Panc1 (cell line): ENCODE measurements at regions not wholly inside any gene's neighbourhood (a gene's known extent, or its start where the extent isn't known, plus 50 kb on each side); places are given as distances from the start of the nearest gene placed in this dataset.

Experiments used
- ATAC-seq: fragments of 200-7000 bp; cut with Tn5 transposase; 2 replicates; pipeline ENCODE4 v1.9.1; 2020; ENCODE audit warnings: mild to moderate bottlenecking, moderate library complexity
- BruUV-seq: library from RNA; stranded (reverse); fragments of 400-500 nt; replicated peaks from 2 replicates; lab custom pipeline; 2021; lab: Mats Ljungman, UMichigan
- CTCF ChIA-PET: fragments of 300-600 bp; sonication (Branson Sonifier 250); formaldehyde crosslinking; loops from one replicate; lab custom pipeline; 2022; ENCODE audit warnings: antibody characterized with exemption; lab: Charles Lee
- POLR2A ChIA-PET: fragments of 300-600 bp; sonication (Branson Sonifier 250); formaldehyde crosslinking; loops from one replicate; lab custom pipeline; 2022; ENCODE audit warnings: antibody characterized with exemption; lab: Charles Lee
- DNase-seq: peaks from one replicate; pipeline ENCODE4 v3.0.0-alpha.2; 2010; ENCODE audit warnings: low read depth, low spot score
- H3K27ac ChIP-seq: 2 replicates; pipeline ENCODE4 v1.5.1; 2011; ENCODE audit warnings: mild to moderate bottlenecking, low read length, inconsistent platforms
- H3K27me3 ChIP-seq: fragments of 200-500 bp; sonication (Bioruptor generic); 2 replicates; pipeline ENCODE4 v1.6.0; 2014; ENCODE audit warnings: low read length, inconsistent platforms; ENCODE audit not compliant: control insufficient read depth, insufficient read depth
- H3K36me3 ChIP-seq: fragments of 200-500 bp; sonication (Bioruptor generic); 2 replicates; pipeline ENCODE4 v1.5.1; 2014; ENCODE audit warnings: inconsistent platforms, mild to moderate bottlenecking, low read length, moderate library complexity; ENCODE audit not compliant: control insufficient read depth, insufficient read depth
- H3K4me1 ChIP-seq: 2 replicates; pipeline ENCODE4 v1.5.1; 2011; ENCODE audit warnings: inconsistent platforms, mild to moderate bottlenecking, low read length, moderate library complexity; ENCODE audit not compliant: control insufficient read depth, insufficient read depth
- H3K4me3 ChIP-seq, 2 experiments: 2 replicates each; pipeline ENCODE4 v1.5.1; 2011 to 2012; ENCODE audit warnings: low read depth in 2 of 2, low read length in 2 of 2, mild to moderate bottlenecking in 2 of 2, inconsistent platforms in 1 of 2, moderate library complexity in 1 of 2
- H3K9me3 ChIP-seq: fragments of 200-500 bp; sonication (Bioruptor generic); 2 replicates; pipeline ENCODE4 v1.5.1; 2014; ENCODE audit warnings: low read depth, mild to moderate bottlenecking, inconsistent platforms, low read length, moderate library complexity; ENCODE audit not compliant: control insufficient read depth, insufficient read depth
- CTCF ChIP-seq: fragments of 450-650 bp; IDR thresholded peaks from 2 replicates; pipeline ENCODE4 v1.5.1; 2017; ENCODE audit warnings: mild to moderate bottlenecking
- POLR2AphosphoS5 ChIP-seq: IDR thresholded peaks from 2 replicates; pipeline ENCODE4 v1.6.1; 2012; ENCODE audit warnings: mild to moderate bottlenecking, low read depth, low read length, moderate library complexity
- REST ChIP-seq, 2 experiments: IDR thresholded peaks; 2 replicates each; pipeline ENCODE4 v1.6.1; 2011 to 2012; ENCODE audit warnings: low read depth in 2 of 2, control low read depth in 1 of 2, low read length in 1 of 2, mild to moderate bottlenecking in 1 of 2, moderate library complexity in 1 of 2; ENCODE audit not compliant: insufficient read depth in 1 of 2
- SIN3A ChIP-seq: IDR thresholded peaks from 2 replicates; pipeline ENCODE4 v1.6.1; 2012; ENCODE audit warnings: low read depth, mild to moderate bottlenecking, low read length, moderate library complexity, borderline replicate concordance; ENCODE audit not compliant: insufficient read depth
- TCF7L2 ChIP-seq: IDR thresholded peaks from 2 replicates; pipeline ENCODE4 v1.6.1; 2011; ENCODE audit warnings: mild to moderate bottlenecking, low read depth, low read length, inconsistent platforms
- in situ Hi-C: cut with HindIII; loops from 2 replicates; pipeline ENCODE4 v1.10.0; 2016; ENCODE audit warnings: low sequenced_read_pairs, low pct_unique_long_range_greater_than_20kb
- intact Hi-C: fragments of 100-400 bp; cut with micrococcal nuclease; formaldehyde crosslinking; loops from one replicate; pipeline ENCODE4 v1.10.0; 2022; ENCODE audit not compliant: unreplicated experiment

GRCh38 chr19:5288347-5288739, 52.3 kb downstream of the PTPRS start:
- in situ Hi-C loops (no loop called here), intact Hi-C loops (no loop called here)
- H3K4me1 ChIP-seq, result no peaks in the 10 kb centered on the region
- H3K9me3 ChIP-seq, result no peaks in the 10 kb centered on the region
- H3K4me3 ChIP-seq, result no peak overlapping the region
- no peaks in the 10 kb centered on the region for H3K36me3 ChIP-seq
- ChIA-PET POLR2A (no interaction called here), CTCF (no interaction called here)
- no peak overlapping the region for H3K27ac ChIP-seq
- no peaks in the 10 kb centered on the region for H3K27me3 ChIP-seq
- DNase-seq (no peak), ATAC-seq (no peak)
- no TSS peak for BruUV-seq
- TF ChIP-seq SIN3A (no peak), POLR2AphosphoS5 (no peak), TCF7L2 (no peak), REST (IDR thresholded peaks at IDR 0.05; ENCODE audit: insufficient read depth in 1 of 2, low read depth in 2 of 2, low read length in 1 of 2) (no peak), CTCF (no peak)

GRCh38 chr19:5287066-5287465, 53.5 kb downstream of the PTPRS start:
- no peak for ATAC-seq
- TF ChIP-seq POLR2AphosphoS5 (no peak), TCF7L2 (no peak), REST (IDR thresholded peaks at IDR 0.05; ENCODE audit: insufficient read depth in 1 of 2, low read depth in 2 of 2, low read length in 1 of 2) (no peak), CTCF (no peak), SIN3A (no peak)
- H3K4me1 ChIP-seq, result no peaks in the 10 kb centered on the region
- ChIA-PET CTCF (no interaction called here), POLR2A (no interaction called here)
- intact Hi-C loops, result no loop called here
- H3K4me3 ChIP-seq, result no peak overlapping the region
- H3K36me3 ChIP-seq, result no peaks in the 10 kb centered on the region
- DNase-seq, result no peak
- in situ Hi-C loops, result no loop called here
- H3K27me3 ChIP-seq, result no peaks in the 10 kb centered on the region
- no peak overlapping the region for H3K27ac ChIP-seq
- no peaks in the 10 kb centered on the region for H3K9me3 ChIP-seq
- BruUV-seq, result no TSS peak
